SH-SY5Y (cell line): ENCODE measurements at regions not wholly inside any gene's neighbourhood (a gene's known extent, or its start where the extent isn't known, plus 50 kb on each side); places are given as distances from the start of the nearest gene placed in this dataset.

Experiments used
- GATA2 ChIP-seq: IDR thresholded peaks from 2 replicates; pipeline ENCODE4 v1.6.1; 2011; ENCODE audit warnings: mild to moderate bottlenecking, low read depth, low read length
- GATA3 ChIP-seq: IDR thresholded peaks from 2 replicates; pipeline ENCODE4 v1.6.1; 2011; ENCODE audit warnings: low read depth, mild to moderate bottlenecking, low read length, moderate library complexity

- TF ChIP-seq GATA3 (no peak), GATA2 (no peak)
Measured at GRCh38 chr5:174892742-174893141, 168.4 kb downstream of the MSX2 start.
